Choroid plexus epithelial cell (primary cell): ENCODE measurements at regions not wholly inside any gene's neighbourhood (a gene's known extent, or its start where the extent isn't known, plus 50 kb on each side); places are given as distances from the start of the nearest gene placed in this dataset.
"Not testable (repeated sequence)": the region's sequence is repeated elsewhere in the genome, so short reads cannot be mapped to it uniquely, and the experiment has no call there.

Experiments
- DNase-seq: peaks from one replicate; pipeline ENCODE4 v3.0.0-alpha.2; 2010; ENCODE audit warnings: low read depth
- H3K4me3 ChIP-seq: 2 replicates; pipeline ENCODE4 v1.5.1; 2011; ENCODE audit warnings: low read depth, mild to moderate bottlenecking, control low read depth, low read length, moderate library complexity
- CTCF ChIP-seq: conservative IDR thresholded peaks from 2 replicates; pipeline ENCODE4 v1.5.1; 2011; ENCODE audit warnings: low read depth, mild to moderate bottlenecking, control low read depth, inconsistent platforms, low read length, moderate library complexity

GRCh38 chr5:154702477-154702876, 52.7 kb upstream of the LARP1 start:
- H3K4me3 ChIP-seq: no peak overlapping the region
- TF ChIP-seq CTCF: no peak
- no peak for DNase-seq

- not testable (repeated sequence) for H3K4me3 ChIP-seq, DNase-seq
These were observed 53.5 kb upstream of the LARP1 start for GRCh38 chr5:154701725-154702124.

GRCh38 chr5:154701181-154701580, 54.0 kb upstream of the LARP1 start:
- no peak for DNase-seq
- H3K4me3 ChIP-seq: no peak overlapping the region
- TF ChIP-seq CTCF: no peak

- H3K4me3 ChIP-seq, DNase-seq: not testable (repeated sequence)
These were observed 54.8 kb upstream of the LARP1 start for GRCh38 chr5:154700289-154700928.

GRCh38 chr5:154698763-154699162, 56.4 kb upstream of the LARP1 start:
- H3K4me3 ChIP-seq: no peak overlapping the region

GRCh38 chr5:154697371-154697770, 57.8 kb upstream of the LARP1 start:
- H3K4me3 ChIP-seq: no peak overlapping the region
- no peak for TF ChIP-seq CTCF
- no peak for DNase-seq

More at GRCh38 chr5:154698763-154699162, 56.4 kb upstream of the LARP1 start:
- TF ChIP-seq CTCF: no peak
- no peak for DNase-seq

GRCh38 chr5:154696891-154697290, 58.3 kb upstream of the LARP1 start:
- no peak overlapping the region for H3K4me3 ChIP-seq
- no peak for DNase-seq
- no peak for TF ChIP-seq CTCF

- no peak for DNase-seq
- no peak overlapping the region for H3K4me3 ChIP-seq
- TF ChIP-seq CTCF: no peak
These were observed 61.0 kb upstream of the LARP1 start for GRCh38 chr5:154694159-154694558.
